Fibroblast of skin of scalp (primary cell): ENCODE measurements at regions not wholly inside any gene's neighbourhood (a gene's known extent, or its start where the extent isn't known, plus 50 kb on each side); places are given as distances from the start of the nearest gene placed in this dataset.
"Not testable (repeated sequence)": the region's sequence is repeated elsewhere in the genome, so short reads cannot be mapped to it uniquely, and the experiment has no call there.

Experiments
- DNase-seq: peaks from one replicate; pipeline ENCODE4 v3.0.0-alpha.2; 2013

GRCh38 chr3:20539666-20540065, 353.7 kb upstream of the SGO1 start:
- no peak for DNase-seq

- DNase-seq: peak; percentile 7
Measured at GRCh38 chr3:20537234-20537633, 351.2 kb upstream of the SGO1 start.

- no peak for DNase-seq
Measured at GRCh38 chr3:20529911-20530310, 343.9 kb upstream of the SGO1 start.

GRCh38 chr3:20528180-20528770, 342.3 kb upstream of the SGO1 start:
- no peak for DNase-seq

GRCh38 chr3:20527368-20527767, 341.4 kb upstream of the SGO1 start:
- DNase-seq: no peak

GRCh38 chr3:20524328-20524727, 338.3 kb upstream of the SGO1 start:
- no peak for DNase-seq

- no peak for DNase-seq
Measured at GRCh38 chr3:20523293-20523692, 337.3 kb upstream of the SGO1 start.

GRCh38 chr3:20517316-20517715, 331.3 kb upstream of the SGO1 start:
- DNase-seq: not testable (repeated sequence)

- no peak for DNase-seq
Measured at GRCh38 chr3:20516311-20516710, 330.3 kb upstream of the SGO1 start.

GRCh38 chr3:20515834-20516233, 329.8 kb upstream of the SGO1 start:
- no peak for DNase-seq

- DNase-seq: peak; percentile 76
Measured at GRCh38 chr3:20511863-20512505, 326.0 kb upstream of the SGO1 start.

- DNase-seq: no peak
Measured at GRCh38 chr3:20510396-20510795, 324.4 kb upstream of the SGO1 start.

GRCh38 chr3:20503394-20504082, 317.5 kb upstream of the SGO1 start:
- DNase-seq: no peak

- no peak for DNase-seq
Measured at GRCh38 chr3:20490996-20491395, 305.0 kb upstream of the SGO1 start.

GRCh38 chr3:20488151-20488550, 302.1 kb upstream of the SGO1 start:
- DNase-seq: no peak

- DNase-seq: no peak
Measured at GRCh38 chr3:20484126-20484525, 298.1 kb upstream of the SGO1 start.

- DNase-seq: no peak
Measured at GRCh38 chr3:20482350-20482749, 296.3 kb upstream of the SGO1 start.

GRCh38 chr3:20480786-20481365, 294.9 kb upstream of the SGO1 start:
- DNase-seq: peak; percentile 37

- DNase-seq: no peak
Measured at GRCh38 chr3:20478436-20478835, 292.4 kb upstream of the SGO1 start.

- DNase-seq: not testable (repeated sequence)
Measured at GRCh38 chr3:20464237-20464636, 278.2 kb upstream of the SGO1 start.

- no peak for DNase-seq
Measured at GRCh38 chr3:20462723-20463122, 276.7 kb upstream of the SGO1 start.

GRCh38 chr3:20462226-20462625, 276.2 kb upstream of the SGO1 start:
- DNase-seq: no peak

GRCh38 chr3:20458994-20459716, 273.1 kb upstream of the SGO1 start:
- DNase-seq: no peak
